Inferior parietal cortex (tissue), 1 donor: ENCODE measurements at regions not wholly inside any gene's neighbourhood (a gene's known extent, or its start where the extent isn't known, plus 50 kb on each side); places are given as distances from the start of the nearest gene placed in this dataset.

ENCODE experiments used
- DNase-seq: peaks from one replicate; pipeline ENCODE4 v3.0.0-alpha.2; 2016; ENCODE audit errors: extremely low spot score

GRCh38 chr2:129737660-129738527 is 241.6 kb upstream of the RAB6C start:
- no peak for DNase-seq

- DNase-seq = no peak
Measured at GRCh38 chr2:129738799-129739198, 240.7 kb upstream of the RAB6C start.

GRCh38 chr2:129740504-129740903 is 239.0 kb upstream of the RAB6C start:
- no peak for DNase-seq

GRCh38 chr2:129741165-129741564 is 238.3 kb upstream of the RAB6C start:
- no peak for DNase-seq

- DNase-seq = no peak
Measured at GRCh38 chr2:129741623-129742022, 237.8 kb upstream of the RAB6C start.

GRCh38 chr2:129742415-129743180 is 236.9 kb upstream of the RAB6C start:
- no peak for DNase-seq

DNA sequence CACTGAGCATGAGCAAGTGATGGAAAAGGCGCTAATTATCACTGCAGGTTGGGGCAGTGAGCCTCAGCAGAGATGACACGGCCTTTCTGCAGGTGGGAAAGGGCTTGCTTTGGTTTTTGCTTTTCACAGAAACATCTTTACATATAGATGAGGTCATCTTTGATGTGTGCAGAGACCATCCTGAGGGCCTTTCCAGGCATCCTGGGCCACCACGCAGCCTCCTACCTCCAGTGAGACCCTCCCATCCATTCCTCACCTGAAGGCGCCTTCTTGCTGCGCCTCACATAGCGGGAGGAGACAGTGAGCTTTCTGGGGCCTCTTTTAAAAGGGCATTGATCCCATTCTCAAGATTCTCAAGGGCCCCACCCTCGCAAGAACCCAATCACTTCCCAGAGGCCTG is 235.3 kb upstream of the RAB6C start:
- DNase-seq = no peak

- no peak for DNase-seq
Measured at GRCh38 chr2:129744649-129745048, 234.8 kb upstream of the RAB6C start.

DNA sequence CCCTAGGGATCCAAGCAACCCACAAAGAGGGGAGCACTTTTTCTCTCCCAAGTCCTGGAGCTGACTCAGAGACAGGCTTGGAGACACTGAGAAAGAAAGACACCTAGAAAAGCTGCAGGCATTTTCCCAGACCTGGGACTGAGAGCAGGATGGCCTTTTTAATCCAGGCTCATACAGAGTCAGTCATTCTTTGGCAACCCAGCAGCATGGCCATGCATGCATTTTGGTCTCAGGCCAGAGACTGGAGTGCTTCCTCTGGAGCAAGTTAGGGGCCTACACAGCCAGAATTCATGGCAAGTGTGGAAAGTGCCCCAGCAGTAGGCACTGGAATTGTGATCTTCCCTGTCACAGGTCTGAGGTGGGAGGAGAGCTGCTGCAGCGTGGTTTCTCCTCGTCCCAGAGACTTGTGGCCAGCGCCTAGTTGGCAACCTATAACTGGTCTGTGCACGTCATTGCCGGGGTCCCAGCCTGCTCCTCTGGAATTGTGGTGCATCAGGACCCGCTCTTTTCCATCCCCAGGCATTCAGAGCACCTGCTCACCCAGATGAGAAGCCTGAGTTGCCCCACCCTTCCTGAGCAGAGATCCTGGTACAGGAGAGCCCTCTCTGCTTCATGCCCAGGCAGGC is 231.9 kb upstream of the RAB6C start:
- DNase-seq = no peak

DNA sequence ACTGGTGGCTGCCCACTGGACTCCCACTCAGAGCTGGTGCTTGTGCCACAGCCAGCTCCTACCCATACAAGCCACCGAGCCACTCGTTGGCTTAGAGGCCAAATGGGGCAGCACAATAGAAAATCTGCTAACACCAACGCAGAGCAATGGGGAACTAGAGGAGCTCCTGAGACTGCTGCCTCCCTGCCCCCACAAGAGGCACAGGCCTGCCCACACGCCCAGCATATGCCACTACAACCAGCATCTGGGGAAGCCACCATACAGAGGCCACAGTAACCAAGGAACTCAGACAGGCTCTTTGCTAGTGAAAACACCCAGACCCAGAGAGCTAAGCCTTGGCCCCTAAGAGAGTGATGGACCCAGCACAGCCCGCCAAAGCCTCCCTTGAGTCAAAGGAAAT is 231.2 kb upstream of the RAB6C start:
- no peak for DNase-seq

- no peak for DNase-seq
Measured at GRCh38 chr2:129748653-129749052, 230.8 kb upstream of the RAB6C start.

DNA sequence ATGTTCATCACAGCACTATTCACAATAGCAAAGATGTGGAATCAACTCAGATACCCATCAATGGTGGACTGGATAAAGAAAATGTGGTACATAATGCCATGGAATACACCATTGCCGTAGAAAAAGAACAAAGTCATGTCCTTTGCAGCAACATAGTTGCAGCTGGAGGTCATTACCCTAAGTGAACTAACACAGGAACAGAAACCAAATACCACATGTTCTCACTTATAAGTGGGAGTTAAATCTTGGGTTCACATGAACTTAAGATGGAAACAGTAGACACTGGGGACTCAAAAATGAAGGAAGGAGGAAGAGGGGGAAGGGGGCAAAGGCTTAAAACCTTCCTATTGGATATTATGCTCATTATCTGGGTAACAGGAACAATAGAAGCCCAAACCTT is 228.1 kb upstream of the RAB6C start:
- no peak for DNase-seq

- DNase-seq = no peak
Measured at GRCh38 chr2:129752176-129752575, 227.3 kb upstream of the RAB6C start.

- no peak for DNase-seq
Measured at GRCh38 chr2:129752686-129753085, 226.8 kb upstream of the RAB6C start.

GRCh38 chr2:129753261-129753660 is 226.2 kb upstream of the RAB6C start:
- no peak for DNase-seq

DNA sequence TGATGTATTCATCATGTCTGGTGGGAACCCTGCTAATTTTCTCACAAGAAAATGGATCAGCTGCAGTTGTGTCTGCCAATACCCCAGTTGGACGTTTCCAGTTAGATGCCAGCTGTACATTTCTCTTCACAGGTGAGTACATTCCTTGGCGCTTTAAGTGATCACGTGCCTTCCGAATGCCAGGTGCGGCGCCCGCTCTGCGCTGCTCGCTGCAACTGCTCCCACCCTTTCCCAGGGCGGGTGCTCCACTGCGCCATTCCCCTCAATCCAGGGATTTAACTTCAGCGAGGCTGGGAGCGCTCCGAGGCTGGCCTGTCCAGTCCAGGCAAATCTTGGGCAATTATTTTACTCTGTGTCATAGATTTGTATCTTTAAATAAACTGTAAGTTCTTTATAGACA is 225.0 kb upstream of the RAB6C start:
- no peak for DNase-seq

GRCh38 chr2:129754831-129755230 is 224.6 kb upstream of the RAB6C start:
- DNase-seq = no peak

GRCh38 chr2:129755786-129756185 is 223.7 kb upstream of the RAB6C start:
- no peak for DNase-seq

- no peak for DNase-seq
Measured at GRCh38 chr2:129756276-129756675, 223.2 kb upstream of the RAB6C start.

DNA sequence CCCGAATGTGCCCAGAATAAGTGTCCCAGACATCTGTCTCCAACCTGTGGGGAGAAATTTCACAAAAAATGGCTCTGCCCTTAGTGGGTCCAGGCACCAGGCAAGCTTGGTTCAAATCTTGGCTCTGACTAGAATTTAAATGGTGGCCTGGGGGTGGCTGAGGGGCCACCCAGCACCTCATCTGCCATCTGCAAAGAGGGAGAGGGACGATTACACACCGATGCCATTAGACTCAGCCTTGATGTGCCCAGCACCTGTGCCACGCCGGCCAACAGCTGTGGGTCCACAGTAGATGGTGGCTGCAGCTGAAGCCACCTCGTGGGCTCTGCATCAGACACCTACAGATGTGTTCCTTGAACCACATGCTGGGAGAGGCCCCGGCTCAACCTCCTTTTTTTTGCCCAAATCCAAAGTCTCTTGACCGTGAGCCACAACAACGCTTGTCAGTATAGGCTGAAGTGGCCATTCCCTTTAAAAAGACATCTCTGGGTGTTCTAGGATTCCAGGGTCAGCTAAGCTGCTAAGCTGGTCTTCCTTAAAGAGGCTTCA is 222.0 kb upstream of the RAB6C start:
- no peak for DNase-seq

DNA sequence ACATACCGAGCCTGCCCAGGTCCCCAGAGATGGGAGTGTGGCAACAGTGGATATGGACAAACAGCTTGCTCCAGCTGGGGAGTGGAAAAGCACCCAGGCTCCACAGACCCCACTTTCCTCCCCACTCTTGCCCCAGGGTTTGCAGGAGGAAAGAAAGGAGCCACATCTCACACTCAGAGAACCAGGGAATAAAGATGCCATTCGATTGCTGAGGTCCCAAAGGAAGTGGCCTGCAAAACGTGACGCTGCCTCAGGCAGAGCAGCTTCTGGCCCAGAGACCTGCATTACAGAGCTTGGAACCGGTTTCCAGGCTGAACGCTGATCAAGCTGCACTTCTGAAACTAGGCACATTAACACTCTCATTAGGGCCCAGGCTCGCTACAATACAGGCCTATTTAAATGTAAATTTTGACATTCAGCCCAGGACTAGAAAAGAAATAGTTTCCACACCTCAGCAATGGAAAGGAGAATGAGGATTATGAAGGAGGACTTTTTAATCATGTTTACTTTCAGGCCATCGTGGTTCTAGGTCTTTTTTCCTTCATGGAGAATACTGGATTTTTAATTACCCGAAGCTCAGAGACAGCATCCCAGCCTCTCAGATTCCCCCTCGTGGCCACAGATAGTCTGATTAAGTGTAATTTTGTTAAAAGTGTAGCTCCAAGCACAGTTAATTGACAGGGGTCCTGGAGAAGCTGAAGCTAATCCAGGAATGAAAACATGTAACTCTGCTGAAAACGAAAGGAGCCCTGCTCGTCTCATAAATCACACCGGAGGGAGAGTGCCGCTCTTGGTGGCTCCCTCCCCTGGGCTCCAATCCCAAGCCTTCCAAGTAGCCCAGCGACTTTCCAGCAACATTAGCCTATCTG is 221.3 kb upstream of the RAB6C start:
- no peak for DNase-seq
